ENCODE measurements at regions not wholly inside any gene's neighbourhood (a gene's known extent, or its start where the extent isn't known, plus 50 kb on each side); places are given as distances from the start of the nearest gene placed in this dataset.

- TF ChIP-seq CUX1 (IDR thresholded peaks at IDR 0.05; ENCODE audit: insufficient replicate concordance, low read depth, low read length) (no peak), ZNF622 (IDR thresholded peaks at IDR 0.05) (no peak), ZBTB40 (IDR thresholded peaks at IDR 0.05; ENCODE audit: borderline replicate concordance) (no peak), BMI1 (IDR thresholded peaks at IDR 0.05; ENCODE audit: borderline replicate concordance) (no peak; the same call in 1 of the 2 replicates), ETV6 (conservative IDR thresholded peaks at IDR 0.05 in 1 of 2, IDR thresholded peaks at IDR 0.05 in 1 of 2; ENCODE audit: borderline replicate concordance in 1 of 2, low read depth in 1 of 2) (peak in 1 of 2 experiments; percentile 88; a peak in 2 of 4 replicates), POLR2AphosphoS2 (IDR thresholded peaks at IDR 0.05; ENCODE audit: low read depth, low read length) (no peak), POU2F2 (IDR thresholded peaks at IDR 0.05; ENCODE audit: borderline replicate concordance, low read depth, low read length) (peak; percentile 51; the same call in 1 of the 3 replicates), BHLHE40 (IDR thresholded peaks at IDR 0.05; ENCODE audit: borderline replicate concordance in 1 of 2, low read depth in 2 of 2, low read length in 1 of 2) (peak; percentile 89 to 92), KDM1A (IDR thresholded peaks at IDR 0.05; ENCODE audit: borderline replicate concordance) (no peak), MTA3 (IDR thresholded peaks at IDR 0.05; ENCODE audit: borderline replicate concordance, low read length) (peak; percentile 87; the same call in 1 of the 2 replicates), CHD4 (IDR thresholded peaks at IDR 0.05) (0 out of 2 replicates have a peak, but pooled peaks have one; percentile 78), TCF12 (IDR thresholded peaks at IDR 0.05; ENCODE audit: low read depth, low read length) (peak; percentile 61), SIX5 (IDR thresholded peaks at IDR 0.05; ENCODE audit: low read depth, low read length, severe bottlenecking) (no peak), NR2C1 (IDR thresholded peaks at IDR 0.05) (no peak), NRF1 (conservative IDR thresholded peaks at IDR 0.05; ENCODE audit: low read depth, low read length) (no peak), BACH1 (IDR thresholded peaks at IDR 0.05; ENCODE audit: borderline replicate concordance) (no peak), IRF4 (IDR thresholded peaks at IDR 0.05; ENCODE audit: low read depth, low read length) (peak; percentile 88), SIN3A (IDR thresholded peaks at IDR 0.05; ENCODE audit: low read depth, low read length) (no peak), FOS (IDR thresholded peaks at IDR 0.05; ENCODE audit: borderline replicate concordance, extremely low read depth, insufficient read length) (no peak), KAT2A (conservative IDR thresholded peaks at IDR 0.05; ENCODE audit: control insufficient read depth, low read depth, low read length) (no peak), SRF (IDR thresholded peaks at IDR 0.05; ENCODE audit: low read depth in 2 of 2, low read length in 2 of 2) (no peak), SMAD5 (IDR thresholded peaks at IDR 0.05; ENCODE audit: low read depth) (no peak)
Observed at GRCh38 chr1:10939654-10940450, 72.6 kb upstream of the TARDBP start (continued).

All from GM12878 (cell line).